HG03469 (cell line): ENCODE measurements at regions not wholly inside any gene's neighbourhood (a gene's known extent, or its start where the extent isn't known, plus 50 kb on each side); places are given as distances from the start of the nearest gene placed in this dataset.

ENCODE experiments used
- ATAC-seq: cut with Tn5 transposase; IDR thresholded peaks from one replicate; pipeline ENCODE4 v1.9.1; 2021; ENCODE audit warnings: mild to moderate bottlenecking, moderate library complexity, moderate number of reproducible peaks; ENCODE audit not compliant: unreplicated experiment

GRCh38 chr18:46318356-46318755 lies 214.2 kb downstream of the HAUS1 start:
- ATAC-seq, result no peak

GRCh38 chr18:46319783-46320182 lies 215.6 kb downstream of the HAUS1 start:
- ATAC-seq, result no peak

GRCh38 chr18:46320297-46320696 lies 216.1 kb downstream of the HAUS1 start:
- ATAC-seq, result no peak

DNA sequence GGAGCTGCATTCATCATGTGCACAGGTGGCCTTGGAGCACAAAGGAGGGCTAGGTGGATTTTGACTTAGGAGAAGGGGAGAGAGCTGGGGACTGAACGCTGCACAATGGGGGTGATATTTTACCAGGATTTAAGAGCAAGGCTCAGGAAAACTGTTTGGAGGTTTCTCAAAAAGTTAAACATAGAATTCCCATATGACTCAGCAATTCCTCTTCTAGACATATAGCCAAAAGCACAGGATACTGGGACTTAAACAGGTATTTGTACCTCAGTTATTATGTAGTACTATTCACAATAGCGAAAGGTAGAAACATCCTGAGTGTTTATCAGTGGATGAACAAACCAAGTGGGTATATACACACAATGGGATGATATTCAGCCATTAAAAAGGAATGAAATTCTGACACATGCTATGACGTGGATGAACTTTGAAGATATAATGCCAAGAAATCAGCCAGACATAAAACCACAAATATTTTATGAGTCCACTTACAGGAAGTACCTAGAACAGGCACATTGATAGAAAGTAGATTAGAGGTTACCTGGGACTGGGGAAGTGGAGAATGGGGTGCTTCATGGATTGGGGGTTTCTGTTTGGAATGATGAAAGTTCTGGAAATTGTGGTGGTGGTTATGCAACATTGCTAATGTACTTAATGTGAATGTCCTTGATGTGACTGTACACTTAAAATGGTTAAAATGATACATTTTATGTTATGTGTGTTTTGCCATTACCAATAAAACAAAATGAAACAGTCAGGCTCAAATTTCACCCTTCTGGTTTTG lies 216.9 kb downstream of the HAUS1 start:
- ATAC-seq, result no peak

GRCh38 chr18:46321955-46322354 lies 217.8 kb downstream of the HAUS1 start:
- no peak for ATAC-seq

DNA sequence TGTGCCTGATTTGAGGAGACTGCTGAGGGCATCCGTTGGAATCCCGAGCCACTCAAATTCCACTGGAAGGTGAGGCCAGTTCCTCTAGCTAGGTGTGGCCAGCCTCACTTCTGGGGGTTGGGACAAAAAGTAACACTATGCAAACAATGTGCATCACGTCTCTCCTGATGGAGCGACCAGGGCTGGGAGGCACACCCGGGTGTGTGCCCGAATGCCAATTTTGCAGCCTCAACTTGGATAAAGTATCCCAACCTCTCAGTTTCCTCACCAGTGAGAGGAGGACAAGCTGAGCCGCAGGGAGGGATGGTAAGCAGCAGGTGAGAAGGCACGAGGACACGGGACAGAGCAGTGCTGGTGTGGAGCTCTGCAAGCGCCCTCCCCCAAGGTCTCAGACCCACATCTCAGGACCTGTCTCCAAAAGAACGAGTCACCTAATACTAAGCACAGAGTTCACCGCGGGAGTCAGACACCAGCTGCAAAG lies 218.3 kb downstream of the HAUS1 start:
- no peak for ATAC-seq

DNA sequence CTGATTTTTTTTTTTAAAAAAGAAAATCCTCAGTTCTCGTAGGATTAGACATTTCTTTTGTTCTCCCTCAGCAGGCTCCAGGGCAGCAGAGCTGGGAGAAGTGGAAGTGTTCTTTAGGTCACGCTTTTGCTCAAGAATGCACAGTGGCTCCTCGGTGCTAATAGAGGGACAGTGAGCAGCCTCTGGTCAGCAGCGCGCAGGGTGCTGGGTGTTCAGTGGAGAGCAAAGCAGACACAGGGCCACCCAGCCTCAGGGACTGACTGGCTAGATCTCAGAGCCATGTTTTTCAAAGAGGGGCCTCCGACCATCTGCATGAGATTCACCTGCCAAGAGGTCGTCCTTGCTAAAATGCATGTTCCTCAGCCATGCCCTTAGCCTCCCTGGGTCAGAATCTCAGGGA lies 218.8 kb downstream of the HAUS1 start:
- no peak for ATAC-seq

DNA sequence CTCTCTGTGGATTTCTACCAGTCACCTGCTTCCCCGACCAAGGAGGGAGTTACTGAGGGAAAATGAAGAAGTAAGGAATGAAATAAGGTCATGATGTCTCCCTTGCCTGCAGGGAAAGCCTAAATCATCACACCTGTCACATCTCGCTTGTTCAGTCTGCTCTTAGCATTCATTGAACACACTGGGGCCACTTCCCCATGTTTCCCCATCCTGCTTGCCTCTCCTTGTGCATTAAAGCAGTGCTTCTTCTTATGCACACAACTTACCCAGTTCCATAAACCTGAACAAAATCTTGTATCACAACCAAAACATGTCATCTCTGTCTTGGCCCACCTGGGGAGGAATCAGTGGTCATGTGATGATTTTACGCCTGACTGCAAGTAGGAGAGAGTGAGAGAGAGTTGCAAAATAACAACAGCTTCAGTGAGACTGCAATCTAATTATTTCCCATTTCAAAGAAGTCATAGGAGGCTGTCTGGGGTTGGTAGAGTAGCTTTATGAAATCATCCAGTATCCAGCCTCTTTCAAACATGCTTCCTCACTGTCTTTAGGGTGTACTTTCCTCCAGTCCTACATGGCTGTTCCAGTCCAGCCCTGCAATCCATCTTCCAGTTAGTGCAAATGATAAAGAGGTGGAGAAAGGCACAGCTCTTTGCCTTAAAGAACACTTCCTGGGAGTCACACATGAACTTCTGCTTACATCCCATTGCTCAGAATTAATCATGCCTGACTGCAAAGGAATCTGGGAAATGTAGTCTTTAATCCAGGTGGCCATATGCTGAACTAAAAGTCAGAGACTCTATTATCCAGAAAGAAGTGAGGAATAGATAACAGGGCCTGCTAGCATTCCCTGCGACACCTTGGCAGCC lies 220.1 kb downstream of the HAUS1 start:
- no peak for ATAC-seq

DNA sequence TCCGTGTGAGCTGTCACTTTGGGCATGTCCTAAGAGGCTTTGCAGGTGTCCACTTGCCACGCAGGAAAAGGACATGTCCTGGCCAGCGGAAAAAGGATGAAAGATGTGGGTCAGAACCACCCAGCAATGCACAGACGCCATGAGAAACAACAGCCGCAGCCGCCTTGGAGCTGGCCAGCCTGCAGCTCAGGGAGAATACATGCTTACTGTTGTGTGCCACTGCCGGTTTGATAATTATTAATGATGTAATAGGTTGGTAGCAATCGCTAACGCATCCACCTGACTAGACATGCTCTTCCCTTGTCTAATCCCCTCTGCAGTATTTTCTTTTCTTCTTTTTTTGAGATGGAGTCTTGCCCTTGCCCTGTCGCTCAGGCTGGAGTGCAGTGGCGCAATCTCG lies 221.7 kb downstream of the HAUS1 start:
- no peak for ATAC-seq

DNA sequence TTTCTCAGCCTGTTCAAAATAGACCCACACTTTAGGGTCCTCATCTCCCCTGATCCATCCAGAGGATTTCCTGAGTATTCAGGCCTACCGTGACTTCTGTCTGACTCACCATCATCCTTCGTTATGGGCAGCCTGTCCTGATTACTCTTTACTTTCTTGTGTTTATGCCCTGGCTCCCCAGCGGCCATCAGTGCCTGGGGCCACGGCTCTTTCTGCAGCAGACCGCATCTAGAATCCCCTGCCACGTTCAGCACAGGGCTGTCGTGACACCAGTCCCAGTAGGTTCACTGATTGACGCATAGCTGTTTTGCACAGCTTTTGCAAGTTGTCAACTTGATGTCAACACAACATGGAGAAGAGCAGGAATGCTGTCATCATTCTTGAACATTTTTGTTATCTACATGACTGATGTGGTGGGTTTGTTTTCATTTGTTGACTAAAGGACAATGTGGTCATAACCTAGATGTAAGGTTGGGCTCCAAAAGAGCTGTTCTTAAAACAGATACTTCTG lies 225.6 kb downstream of the HAUS1 start:
- no peak for ATAC-seq

- ATAC-seq, result no peak
Measured at GRCh38 chr18:46331316-46331715, 227.1 kb downstream of the HAUS1 start.

DNA sequence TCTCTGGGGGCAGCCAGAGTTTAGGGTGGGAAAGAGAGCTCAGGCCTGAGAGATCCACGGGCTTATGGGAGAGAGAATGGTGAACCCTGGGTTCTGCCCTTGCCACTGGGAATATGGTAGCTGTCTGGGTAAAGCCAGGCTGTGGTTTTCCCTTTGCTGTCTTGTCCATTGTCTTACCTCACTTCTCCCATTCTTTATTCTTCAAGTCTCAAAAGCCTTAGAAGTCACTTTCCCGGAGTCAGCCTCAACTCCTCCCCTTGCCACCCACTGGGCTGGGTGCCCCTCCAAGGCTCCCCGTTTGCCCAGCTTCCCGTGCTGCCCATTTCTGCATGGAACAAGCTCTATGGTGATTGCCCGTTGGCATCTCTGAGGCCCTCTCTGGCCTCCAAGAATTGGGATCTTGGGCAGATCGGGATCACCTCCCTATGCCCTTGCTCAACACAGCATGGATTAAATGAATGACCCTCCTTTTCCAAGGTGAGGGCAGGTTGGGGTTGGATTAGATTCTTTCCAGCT lies 228.2 kb downstream of the HAUS1 start:
- no peak for ATAC-seq

DNA sequence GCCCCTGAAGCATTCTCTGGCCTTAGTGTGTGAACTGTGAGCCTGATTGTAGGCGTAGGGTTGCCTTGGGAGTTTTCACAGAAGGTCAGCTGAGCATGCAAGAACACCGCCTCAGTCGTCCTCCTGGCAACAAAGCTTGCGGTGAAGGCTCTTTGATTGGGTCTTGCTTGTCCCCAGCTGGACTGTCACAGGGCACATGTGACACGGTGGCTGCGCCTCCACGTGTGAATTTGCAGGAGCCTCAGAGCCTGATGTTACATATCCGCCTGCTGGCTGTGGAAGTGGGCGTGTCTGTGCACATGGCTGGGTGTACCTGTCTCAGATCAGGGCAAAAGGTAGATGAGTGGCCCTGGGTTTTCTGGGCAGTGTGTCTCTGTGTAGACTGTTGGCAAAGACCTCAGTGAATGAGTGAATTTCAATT lies 228.7 kb downstream of the HAUS1 start:
- ATAC-seq, result no peak

- no peak for ATAC-seq
Measured at GRCh38 chr18:46333431-46334135, 229.4 kb downstream of the HAUS1 start.

DNA sequence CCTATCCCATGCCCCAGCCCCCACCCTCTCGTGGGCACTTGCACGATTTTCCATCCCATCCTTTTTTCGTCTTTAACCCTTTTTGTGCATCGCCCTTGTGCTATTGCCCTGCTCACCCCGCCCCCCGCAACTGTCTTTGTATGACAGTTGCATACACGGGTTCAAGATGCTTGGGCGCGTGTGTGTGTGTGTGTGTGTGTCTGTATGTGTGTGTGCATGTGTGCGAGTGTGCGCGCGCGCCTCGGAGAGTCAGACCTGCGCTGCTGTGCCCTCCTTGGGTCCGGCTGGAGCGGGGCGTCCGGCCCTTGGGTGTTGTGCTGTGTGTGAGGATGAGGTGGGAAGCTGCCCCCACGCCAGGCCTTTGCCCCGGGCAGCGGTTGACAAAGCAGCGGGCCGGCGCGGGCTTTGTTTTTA lies 230.7 kb downstream of the HAUS1 start:
- ATAC-seq, result no peak

DNA sequence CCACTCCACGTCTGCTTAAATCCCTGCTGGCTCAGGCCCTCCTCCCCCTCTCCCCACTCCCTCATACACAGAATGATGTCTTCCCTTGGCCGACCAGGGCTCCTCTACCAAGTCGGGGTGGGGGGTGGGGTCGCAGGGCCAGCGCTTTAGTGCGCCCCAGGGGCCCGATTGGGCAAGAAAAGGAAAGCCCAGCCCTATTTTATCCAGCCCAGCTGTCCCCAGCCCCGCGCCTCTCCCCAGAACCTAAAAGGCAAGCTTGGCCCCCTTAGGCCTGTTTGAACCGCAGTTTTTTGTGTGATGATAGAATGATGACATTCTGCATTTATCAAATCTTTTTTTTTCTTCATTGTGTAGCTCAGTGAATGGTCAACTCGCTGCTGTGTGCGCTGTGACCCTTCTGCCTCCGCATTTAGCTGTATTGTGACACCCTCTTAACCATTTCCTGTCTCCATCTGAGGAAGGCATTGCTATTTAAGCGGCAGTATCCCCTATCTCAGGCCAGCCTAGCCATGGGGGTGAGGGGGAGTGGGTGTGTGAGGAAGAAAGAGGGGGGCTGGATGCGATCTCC lies 231.4 kb downstream of the HAUS1 start:
- ATAC-seq, result no peak

- ATAC-seq, result no peak
Measured at GRCh38 chr18:46336278-46337111, 232.3 kb downstream of the HAUS1 start.

GRCh38 chr18:46337271-46337670 lies 233.1 kb downstream of the HAUS1 start:
- ATAC-seq, result no peak

GRCh38 chr18:46338205-46338604 lies 234.0 kb downstream of the HAUS1 start:
- ATAC-seq, result no peak

- ATAC-seq, result no peak
Measured at GRCh38 chr18:46338766-46339165, 234.6 kb downstream of the HAUS1 start.
